ENCODE measurements at regions not wholly inside any gene's neighbourhood (a gene's known extent, or its start where the extent isn't known, plus 50 kb on each side); places are given as distances from the start of the nearest gene placed in this dataset.

- CTCF ChIA-PET = no interaction called here
- no peak overlapping the region for H3K4me3 ChIP-seq (ENCODE audit: low read depth, low read length)
- DNase-seq (ENCODE audit: low read depth, low spot score) = no peak
- TF ChIP-seq CTCF (IDR thresholded peaks at IDR 0.05; ENCODE audit: insufficient read depth, low read length, missing control alignments) = no peak
- POLR2A ChIA-PET = no interaction called here
Observed at GRCh38 chr16:35741546-35741945, 2282.1 kb downstream of the TP53TG3F start.

- ChIA-PET CTCF (no interaction called here), POLR2A (no interaction called here)
- DNase-seq (ENCODE audit: low read depth, low spot score) = no peak
- no peak for TF ChIP-seq CTCF (IDR thresholded peaks at IDR 0.05; ENCODE audit: insufficient read depth, low read length, missing control alignments)
- no peak overlapping the region for H3K4me3 ChIP-seq (ENCODE audit: low read depth, low read length)
Observed at GRCh38 chr16:35743101-35743692, 2283.8 kb downstream of the TP53TG3F start.

GRCh38 chr16:35744084-35744483 lies 2284.7 kb downstream of the TP53TG3F start:
- POLR2A ChIA-PET = no interaction called here
- no peak overlapping the region for H3K4me3 ChIP-seq (ENCODE audit: low read depth, low read length)
- CTCF ChIA-PET = no interaction called here
- TF ChIP-seq CTCF (IDR thresholded peaks at IDR 0.05; ENCODE audit: insufficient read depth, low read length, missing control alignments) = no peak
- DNase-seq (ENCODE audit: low read depth, low spot score) = no peak

GRCh38 chr16:35744726-35745125 lies 2285.3 kb downstream of the TP53TG3F start:
- TF ChIP-seq CTCF (IDR thresholded peaks at IDR 0.05; ENCODE audit: insufficient read depth, low read length, missing control alignments) = no peak
- no peak for DNase-seq (ENCODE audit: low read depth, low spot score)
- H3K4me3 ChIP-seq (ENCODE audit: low read depth, low read length) = no peak overlapping the region
- ChIA-PET POLR2A (no interaction called here), CTCF (no interaction called here)

- CTCF ChIA-PET = no interaction called here
- DNase-seq (ENCODE audit: low read depth, low spot score) = no peak
- POLR2A ChIA-PET = no interaction called here
- TF ChIP-seq CTCF (IDR thresholded peaks at IDR 0.05; ENCODE audit: insufficient read depth, low read length, missing control alignments) = no peak
- no peak overlapping the region for H3K4me3 ChIP-seq (ENCODE audit: low read depth, low read length)
Observed at GRCh38 chr16:35745191-35745590, 2285.8 kb downstream of the TP53TG3F start.

GRCh38 chr16:35745821-35746248 lies 2286.4 kb downstream of the TP53TG3F start:
- DNase-seq (ENCODE audit: low read depth, low spot score) = no peak
- TF ChIP-seq CTCF (IDR thresholded peaks at IDR 0.05; ENCODE audit: insufficient read depth, low read length, missing control alignments) = no peak
- H3K4me3 ChIP-seq (ENCODE audit: low read depth, low read length) = no peak overlapping the region
- ChIA-PET CTCF (no interaction called here), POLR2A (no interaction called here)

Data from AG04449 (cell line).